Right lung (tissue), 2 donors: ENCODE measurements at regions not wholly inside any gene's neighbourhood (a gene's known extent, or its start where the extent isn't known, plus 50 kb on each side); places are given as distances from the start of the nearest gene placed in this dataset.
A peak's percentile ranks its signal among the peaks of the same experiment; 100 is the strongest.

Experiments used
- DNase-seq, 2 donors: peaks; one replicate each; pipeline ENCODE4 v3.0.0-alpha.2; 2013

DNA sequence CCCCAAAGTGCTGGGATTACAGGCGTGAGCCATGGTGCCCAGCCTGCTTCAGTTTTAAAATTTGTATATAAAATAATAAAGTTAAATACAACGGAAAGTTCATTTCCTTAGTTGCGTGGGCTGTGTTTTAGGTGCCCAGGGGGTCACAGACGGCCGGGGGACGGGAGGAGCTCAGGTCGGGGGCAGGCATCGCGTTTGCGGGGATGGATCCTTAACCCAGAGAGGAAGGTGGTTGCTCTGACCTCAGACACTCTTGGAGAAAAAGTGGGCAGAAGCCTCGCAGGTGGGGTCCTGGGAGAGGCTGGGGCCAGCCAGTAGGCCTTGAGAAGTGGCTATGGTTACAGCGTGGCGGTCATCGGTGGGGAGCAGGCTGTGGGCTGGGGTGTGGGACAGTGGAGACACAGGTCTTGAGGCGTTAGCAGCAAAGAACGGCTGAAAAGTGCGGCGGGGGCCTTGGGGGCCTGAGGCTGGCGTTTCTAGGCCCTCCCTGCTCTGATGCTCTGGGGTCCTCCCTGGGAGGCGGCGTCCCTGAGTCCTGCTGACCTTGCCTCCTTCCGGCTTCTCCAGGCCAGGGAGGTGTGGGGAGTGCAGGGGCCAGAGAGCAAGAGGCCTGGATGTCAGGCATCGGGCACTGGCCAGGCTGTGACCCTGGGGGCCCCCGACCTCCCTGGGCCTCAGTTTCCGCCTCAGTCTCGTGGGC is 54.4 kb downstream of the UNCX start:
- DNase-seq = no peak

GRCh38 chr7:1287752-1288201 is 55.1 kb downstream of the UNCX start:
- no peak for DNase-seq

GRCh38 chr7:1288390-1288995 is 55.8 kb downstream of the UNCX start:
- no peak for DNase-seq

GRCh38 chr7:1288996-1289551 is 56.4 kb downstream of the UNCX start:
- peak in 1 of 2 donors; percentile 1 for DNase-seq

DNA sequence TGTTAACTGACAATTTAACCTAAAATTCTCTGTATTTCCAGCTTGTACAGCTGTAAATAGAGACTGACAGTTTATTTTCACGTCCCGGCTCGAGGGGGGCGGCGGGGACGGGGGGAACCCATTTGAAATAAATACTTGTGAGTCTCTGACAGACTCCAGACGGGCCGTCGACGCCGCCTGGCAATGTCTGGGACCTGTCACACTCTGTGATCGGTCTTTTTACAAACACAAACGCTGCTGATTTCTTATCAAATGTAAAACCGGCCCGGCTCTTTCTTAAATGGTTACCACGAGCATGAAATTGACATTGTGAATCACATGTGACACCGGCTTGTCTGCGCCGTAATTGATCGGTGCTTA is 57.0 kb downstream of the UNCX start:
- peak; percentile 45 to 53 for DNase-seq

DNA sequence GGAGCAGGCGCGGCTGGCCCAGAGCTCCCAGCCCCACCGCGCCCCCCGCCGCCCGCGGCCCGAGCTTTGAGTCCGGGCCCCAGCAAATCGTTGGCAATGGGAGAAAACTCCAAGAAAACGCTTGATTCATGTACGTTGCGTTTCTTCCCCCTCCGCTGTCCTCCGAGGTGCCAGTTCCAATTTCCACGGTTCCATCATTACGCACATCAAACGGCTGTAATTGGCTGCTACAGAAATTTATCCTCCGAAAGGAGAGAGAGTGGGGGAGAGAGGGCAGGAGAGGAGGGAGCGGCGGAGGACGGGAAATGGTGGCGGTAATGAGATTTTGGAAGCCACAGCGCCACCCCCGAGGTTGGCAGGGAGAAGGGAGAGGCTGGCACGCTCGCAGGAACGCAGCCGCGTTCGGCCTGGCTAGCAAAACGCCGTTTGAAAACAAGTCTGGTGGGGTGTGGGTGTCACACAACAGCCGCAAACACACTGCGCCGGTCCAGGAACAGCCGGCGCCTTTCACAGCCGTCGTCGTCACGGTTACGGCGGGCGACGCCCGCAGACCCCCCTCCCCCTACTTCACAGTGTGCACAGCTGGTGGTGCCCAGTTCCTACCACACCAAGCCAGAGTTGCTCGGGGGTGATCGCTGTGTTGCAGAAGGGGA is 57.5 kb downstream of the UNCX start:
- DNase-seq = peak; percentile 56 to 60

GRCh38 chr7:1290679-1291356 is 58.1 kb downstream of the UNCX start:
- peak; percentile 28 to 40 for DNase-seq

DNA sequence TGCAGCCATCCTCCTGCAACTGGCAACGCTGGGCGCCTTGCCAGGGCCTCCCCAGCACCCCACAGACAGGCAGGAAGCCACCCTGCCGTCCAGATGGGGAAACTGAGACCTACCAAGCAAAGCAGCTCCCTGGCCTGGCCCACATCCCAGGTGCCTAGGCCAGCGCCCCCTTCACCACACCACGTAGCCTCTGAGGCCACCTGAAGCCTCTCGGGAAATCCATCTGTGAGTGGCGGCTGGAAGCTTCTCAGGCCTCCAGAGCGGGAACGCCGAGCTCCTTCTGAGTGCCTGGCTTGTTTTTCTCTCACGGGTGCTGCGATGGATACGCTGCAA is 58.7 kb downstream of the UNCX start:
- no peak for DNase-seq

GRCh38 chr7:1291845-1292765 is 59.4 kb downstream of the UNCX start:
- DNase-seq = no peak

DNA sequence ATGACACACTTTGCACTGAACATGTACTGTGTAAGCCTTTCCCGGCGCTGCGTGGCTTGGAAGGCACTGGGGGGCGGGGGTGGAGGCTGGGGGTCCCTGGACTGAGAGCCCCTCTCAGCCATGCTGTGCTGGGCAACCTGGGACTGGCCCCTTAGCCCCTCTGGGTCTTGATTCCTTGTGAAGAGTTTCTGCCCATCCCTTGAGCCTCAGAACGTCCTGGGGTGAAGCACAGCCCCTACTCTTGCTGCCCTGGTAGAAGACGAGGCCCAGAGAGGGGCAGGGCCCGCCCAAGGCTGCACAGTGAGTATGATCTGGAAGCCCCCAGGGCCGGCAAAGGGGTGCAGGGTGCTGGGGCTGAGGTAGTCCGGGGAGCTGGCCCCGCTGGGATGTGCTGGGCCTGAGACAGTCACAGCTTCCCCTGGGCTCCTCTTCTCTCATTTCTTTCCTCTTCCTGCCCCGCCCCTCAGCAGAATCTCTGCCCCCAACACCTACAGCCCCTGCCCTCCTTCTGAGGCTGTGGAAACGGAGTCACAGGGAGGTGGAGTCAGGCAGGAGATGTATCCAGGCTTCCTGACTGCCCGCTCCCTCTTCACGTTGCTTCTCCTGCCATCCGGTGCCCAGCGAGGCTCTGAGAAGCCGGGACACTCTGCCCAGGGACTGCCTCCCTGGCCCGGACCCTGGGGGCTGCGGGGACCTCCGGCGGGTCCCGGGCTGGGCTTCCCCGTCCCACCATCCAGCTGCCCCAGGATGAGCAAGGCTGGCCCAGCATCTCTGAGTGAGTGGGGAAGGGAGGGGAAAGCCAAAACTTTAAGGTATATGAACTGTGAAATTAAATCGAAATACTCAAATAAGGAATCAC is 60.5 kb downstream of the UNCX start:
- DNase-seq = no peak

DNA sequence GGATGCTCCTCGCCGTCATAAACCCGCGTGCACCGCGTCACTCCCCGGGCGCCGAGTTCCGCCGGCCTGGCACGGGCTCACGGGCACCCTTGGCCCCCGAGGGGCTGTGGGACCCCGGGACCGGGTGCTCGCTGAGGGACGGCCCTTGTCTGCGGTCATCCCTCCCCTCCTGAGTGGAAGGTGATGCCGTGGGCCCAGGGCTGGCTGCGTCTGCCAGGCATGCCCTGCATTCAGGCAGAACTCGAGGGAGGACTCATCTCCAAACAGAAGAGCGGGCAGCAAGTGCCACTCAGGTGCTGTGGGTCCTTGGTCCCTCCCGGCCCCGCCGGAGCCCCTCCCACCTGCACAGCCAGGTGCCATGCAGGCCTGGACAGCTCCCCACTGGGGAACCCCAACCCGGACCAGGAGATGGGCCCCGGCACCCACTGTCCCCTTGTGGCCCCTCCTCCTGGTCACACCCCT is 61.3 kb downstream of the UNCX start:
- no peak for DNase-seq

- no peak for DNase-seq
Measured at GRCh38 chr7:1295776-1296355, 63.2 kb downstream of the UNCX start.

- DNase-seq = no peak
Measured at GRCh38 chr7:1296356-1296981, 63.8 kb downstream of the UNCX start.

DNA sequence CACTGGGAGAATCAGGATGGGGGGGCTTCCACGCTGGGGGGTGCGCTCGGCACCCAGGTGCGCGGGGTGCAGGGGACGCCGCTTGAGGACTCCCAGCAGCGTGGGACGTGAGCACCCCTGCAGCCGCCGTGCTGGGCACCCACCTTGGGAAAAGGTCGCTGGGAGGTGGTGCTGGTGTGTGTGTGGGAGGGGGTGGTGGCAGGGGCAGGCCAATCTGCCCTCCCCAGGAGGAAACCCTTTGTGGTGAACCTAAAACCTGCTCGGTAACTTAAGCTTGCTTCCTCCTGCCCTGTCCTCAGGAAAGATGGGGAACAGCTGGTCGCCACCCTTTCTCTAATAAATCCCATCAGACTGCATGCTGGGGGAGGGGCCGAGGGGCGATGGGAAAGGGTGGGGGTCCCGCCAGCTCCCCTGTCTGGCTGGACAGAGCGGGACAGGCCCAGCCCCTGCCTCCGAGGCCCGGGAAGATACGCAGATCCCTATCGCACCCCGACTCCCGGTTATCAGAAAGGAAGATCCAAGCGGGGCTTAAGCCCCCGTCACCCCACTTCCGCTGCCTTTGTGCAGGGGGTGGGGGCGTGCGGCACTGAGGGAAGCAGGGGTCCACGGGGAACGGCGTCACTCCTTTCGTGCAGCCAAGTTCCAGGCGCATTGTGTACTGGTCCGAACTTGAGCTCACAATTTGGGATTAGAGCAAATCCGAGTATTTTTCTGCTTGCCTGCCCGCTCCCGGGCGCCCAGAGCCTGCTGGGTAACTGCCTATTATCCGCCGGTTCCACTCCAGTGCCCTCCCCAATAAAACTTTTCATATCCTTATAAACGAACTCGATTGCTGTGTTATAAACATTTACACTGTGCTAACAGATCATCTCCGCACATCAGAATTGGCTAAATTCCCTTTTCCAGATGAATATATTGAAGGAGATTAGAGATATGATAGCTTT is 64.6 kb downstream of the UNCX start:
- DNase-seq = no peak

- DNase-seq = no peak
Measured at GRCh38 chr7:1298051-1298930, 65.6 kb downstream of the UNCX start.

DNA sequence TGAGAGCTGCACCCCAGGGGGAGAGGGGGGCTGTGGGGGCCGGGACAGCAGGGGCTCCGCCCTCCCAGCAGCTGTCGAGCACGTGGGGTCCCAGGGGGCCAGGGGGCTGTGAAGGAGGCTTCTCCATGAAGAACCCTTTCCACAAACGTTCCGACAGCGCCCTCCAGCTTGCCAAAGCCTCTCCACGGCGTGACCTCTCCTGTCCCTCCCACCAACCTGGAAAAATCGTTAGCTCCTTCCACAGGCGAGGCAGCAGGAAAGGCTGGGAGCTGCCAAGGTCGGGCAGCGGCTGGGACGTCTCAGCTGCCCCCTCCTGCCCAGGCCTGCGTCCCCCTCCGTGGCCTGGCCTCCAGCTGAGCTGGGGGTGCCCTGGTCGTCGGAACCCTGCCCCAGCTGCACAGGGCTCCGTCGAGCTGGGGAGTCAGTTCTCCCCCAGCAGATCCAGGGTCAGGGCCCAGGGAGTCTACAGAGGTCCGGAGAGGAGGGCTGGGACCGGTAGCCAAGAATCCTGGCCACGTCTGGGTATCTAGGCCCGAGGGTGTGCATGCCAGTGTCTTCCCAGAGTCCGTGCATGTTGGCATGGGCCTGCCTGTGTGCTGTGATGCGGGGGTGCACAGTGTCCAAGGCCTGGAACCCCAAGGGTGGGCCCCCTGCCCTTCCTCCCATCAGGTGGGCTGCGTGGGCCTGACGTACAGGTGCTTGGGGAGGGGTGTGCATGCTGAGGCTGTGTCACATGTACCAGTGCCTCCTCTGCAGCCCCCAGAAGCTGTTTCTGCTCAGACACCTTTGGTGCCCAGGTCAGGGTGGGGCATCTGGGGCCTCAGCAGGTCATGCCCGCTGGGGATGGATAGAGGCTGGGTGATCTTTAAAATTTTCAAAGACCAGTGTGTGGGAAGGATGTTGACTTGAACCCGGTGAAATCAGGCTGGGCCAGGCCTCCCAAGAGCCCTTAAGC is 66.5 kb downstream of the UNCX start:
- DNase-seq = no peak
